Effector memory CD8-positive, alpha-beta T cell (primary cell): ENCODE measurements at regions not wholly inside any gene's neighbourhood (a gene's known extent, or its start where the extent isn't known, plus 50 kb on each side); places are given as distances from the start of the nearest gene placed in this dataset.

Source experiments
- ATAC-seq: fragments of 150-1000 bp; cut with Tn5 transposase; replicated peaks from 2 replicates; pipeline ENCODE4 v1.10.0; 2021; ENCODE audit warnings: mild to moderate bottlenecking, moderate library complexity
- DNase-seq, 3 experiments: peaks; one replicate each; pipeline ENCODE4 v3.0.0; 2021
- H3K27ac Mint-ChIP-seq, 2 donors: one replicate each; pipeline ENCODE4 v1.8.0; 2022; ENCODE audit warnings: mild to moderate bottlenecking in 2 of 2, mixed read lengths in 2 of 2, moderate library complexity in 2 of 2
- H3K27me3 Mint-ChIP-seq, 2 donors: one replicate each; pipeline ENCODE4 v1.8.0; 2022; ENCODE audit warnings: mixed read lengths in 2 of 2
- H3K36me3 Mint-ChIP-seq: one replicate; pipeline ENCODE4 v1.8.0; 2022; ENCODE audit warnings: mild to moderate bottlenecking, moderate library complexity, mixed read lengths; ENCODE audit not compliant: insufficient read depth
- H3K4me1 Mint-ChIP-seq, 2 donors: one replicate each; pipeline ENCODE4 v1.8.0; 2022; ENCODE audit warnings: low read depth in 2 of 2, mixed read lengths in 2 of 2
- H3K4me3 Mint-ChIP-seq, 2 donors: one replicate each; pipeline ENCODE4 v1.8.0; 2022; ENCODE audit warnings: mild to moderate bottlenecking in 2 of 2, mixed read lengths in 2 of 2, moderate library complexity in 2 of 2
- H3K9me3 Mint-ChIP-seq, 2 donors: one replicate each; pipeline ENCODE4 v1.8.0; 2022; ENCODE audit warnings: mixed read lengths in 2 of 2

DNA sequence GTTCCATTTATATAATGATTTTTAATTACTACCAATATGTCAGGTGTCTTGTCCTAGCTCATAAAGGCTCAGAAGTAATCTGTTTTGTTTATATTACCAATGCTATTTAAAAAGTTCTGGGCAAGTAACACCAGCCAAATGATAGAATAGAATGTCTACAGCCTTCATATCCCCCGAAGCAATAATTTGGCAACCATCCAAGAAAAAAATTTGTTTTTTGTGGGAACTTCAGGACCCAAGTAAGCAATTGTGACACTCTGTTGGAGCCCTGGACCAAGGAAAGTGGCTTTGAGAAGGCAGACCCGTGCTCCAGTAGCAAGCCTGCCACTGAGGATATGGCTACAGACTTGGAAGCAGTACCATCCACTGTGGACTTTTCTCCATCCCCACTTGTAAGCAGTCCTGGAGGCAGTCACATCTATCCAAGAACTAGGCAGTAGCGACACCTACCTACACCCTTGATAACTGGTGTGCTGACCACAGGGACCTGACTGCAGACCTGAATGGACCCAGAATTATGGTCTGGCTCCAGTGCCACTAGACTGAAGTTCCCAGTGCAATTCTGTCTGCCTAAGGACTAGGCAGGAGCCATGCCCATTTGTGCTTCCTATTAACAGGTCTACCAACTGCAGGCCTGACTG lies 870.7 kb upstream of the ADGRL2 start:
- no peak for ATAC-seq
- no peak for DNase-seq
- no peaks in the 10 kb centered on the region for H3K27me3 Mint-ChIP-seq
- no peak overlapping the region for H3K27ac Mint-ChIP-seq
- H3K9me3 Mint-ChIP-seq = peaks cover 6 to 37% of the 10 kb centered on the region in 2 donors
- H3K4me1 Mint-ChIP-seq = no peaks in the 10 kb centered on the region
- H3K4me3 Mint-ChIP-seq = no peak overlapping the region
- H3K36me3 Mint-ChIP-seq = no peaks in the 10 kb centered on the region

DNA sequence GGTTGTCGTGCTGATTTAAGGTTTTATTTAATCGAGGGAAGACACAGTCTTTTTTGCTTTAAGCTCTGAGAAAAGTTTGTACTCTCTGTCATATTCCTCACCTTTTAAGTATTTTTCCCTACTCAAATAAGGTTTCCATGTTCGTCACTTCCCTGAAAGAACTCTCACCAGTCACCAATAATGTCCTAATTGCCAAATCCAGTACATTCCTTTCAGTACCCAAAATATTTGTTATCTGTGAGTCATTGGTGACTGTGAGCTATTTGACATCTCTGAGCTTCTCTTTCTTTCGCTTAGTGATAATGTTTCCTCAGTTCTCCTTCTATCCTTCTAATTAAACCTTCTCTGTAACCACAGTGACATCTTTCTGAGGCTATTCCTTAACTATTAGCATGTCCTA lies 874.2 kb upstream of the ADGRL2 start:
- H3K27ac Mint-ChIP-seq = no peak overlapping the region
- no peaks in the 10 kb centered on the region for H3K4me1 Mint-ChIP-seq
- no peaks in the 10 kb centered on the region for H3K36me3 Mint-ChIP-seq
- no peak for ATAC-seq
- H3K9me3 Mint-ChIP-seq = peaks cover 6 to 28% of the 10 kb centered on the region in 2 donors
- DNase-seq = no peak
- no peak overlapping the region for H3K4me3 Mint-ChIP-seq
- no peaks in the 10 kb centered on the region for H3K27me3 Mint-ChIP-seq

DNA sequence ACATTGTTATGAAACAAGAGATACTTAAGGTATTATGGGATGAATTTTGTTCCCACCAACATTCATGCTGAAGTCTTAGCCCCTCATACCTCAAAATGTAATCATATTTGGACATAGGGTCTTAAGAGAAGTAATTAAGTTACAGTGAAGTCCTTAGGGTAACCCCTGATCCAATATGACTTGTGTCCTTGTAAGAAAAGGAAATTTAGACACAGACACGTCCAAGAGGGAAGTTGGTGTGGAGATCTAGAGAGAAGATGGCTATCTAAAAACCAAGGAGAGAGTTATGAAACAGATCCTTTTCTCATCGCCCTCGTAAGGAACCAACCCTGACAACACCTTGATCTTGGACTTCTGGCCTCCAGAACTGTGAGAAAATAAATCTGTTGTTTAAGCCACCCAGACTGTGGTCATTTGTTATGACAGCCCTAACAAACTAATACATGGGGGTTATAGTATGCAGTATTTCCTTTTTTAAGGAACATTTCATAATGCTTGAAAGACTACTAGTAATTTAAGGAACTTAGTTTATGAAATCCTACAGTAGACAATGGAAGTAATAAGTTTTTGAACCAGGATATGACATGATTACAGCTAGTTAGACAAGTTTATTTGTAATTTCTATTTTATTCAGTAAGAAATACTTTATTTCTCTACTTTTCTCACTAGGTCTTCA lies 875.5 kb upstream of the ADGRL2 start:
- H3K4me1 Mint-ChIP-seq = no peaks in the 10 kb centered on the region
- no peaks in the 10 kb centered on the region for H3K36me3 Mint-ChIP-seq
- H3K4me3 Mint-ChIP-seq = no peak overlapping the region
- no peak for DNase-seq
- no peaks in the 10 kb centered on the region for H3K27me3 Mint-ChIP-seq
- H3K9me3 Mint-ChIP-seq = peaks cover 10 to 19% of the 10 kb centered on the region in 2 donors
- H3K27ac Mint-ChIP-seq = no peak overlapping the region
- ATAC-seq = no peak

DNA sequence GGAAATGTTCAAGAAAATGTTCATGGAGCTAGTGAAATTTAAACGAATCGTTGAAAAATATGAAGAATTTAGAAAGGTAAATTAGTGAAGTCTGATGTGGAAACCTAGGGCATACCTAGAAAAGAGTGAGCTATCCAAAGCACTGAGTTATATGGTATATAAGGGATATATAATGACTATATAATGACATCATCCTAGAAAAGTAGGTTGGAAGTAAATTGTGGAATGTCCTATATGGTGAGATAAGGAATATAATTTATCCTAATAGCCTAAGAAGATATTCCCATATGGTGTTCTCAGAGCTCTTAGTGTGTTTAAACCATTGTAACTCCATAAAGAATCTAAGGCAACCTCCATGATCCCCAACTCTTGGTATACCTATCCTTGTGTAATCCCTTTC lies 876.4 kb upstream of the ADGRL2 start:
- ATAC-seq = no peak
- Mint-ChIP-seq H3K27me3 (no peaks in the 10 kb centered on the region), H3K4me3 (no peak overlapping the region), H3K27ac (no peak overlapping the region), H3K9me3 (peaks cover 10 to 19% of the 10 kb centered on the region in 2 donors), H3K36me3 (no peaks in the 10 kb centered on the region), H3K4me1 (no peaks in the 10 kb centered on the region)
- DNase-seq = no peak

DNA sequence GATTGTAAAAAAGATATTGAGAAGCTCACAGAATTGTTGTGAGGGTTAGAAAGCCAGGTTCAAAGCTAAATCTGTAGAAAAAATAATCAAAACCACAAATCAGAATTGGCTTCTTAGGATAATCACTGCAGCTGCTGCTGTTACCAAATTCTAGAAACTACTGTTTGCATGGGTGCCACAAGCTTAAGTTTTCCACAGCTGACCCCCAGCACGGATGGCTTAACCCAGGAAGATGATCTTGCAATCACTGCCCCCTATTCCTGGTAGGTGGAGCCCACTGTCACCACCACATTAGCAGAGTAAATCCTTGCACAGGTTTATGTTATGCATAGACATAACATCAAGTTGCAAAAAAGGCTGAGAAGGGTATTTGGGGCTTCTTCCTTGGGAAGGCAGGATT lies 877.8 kb upstream of the ADGRL2 start:
- Mint-ChIP-seq H3K4me3 (no peak overlapping the region), H3K4me1 (no peaks in the 10 kb centered on the region), H3K27ac (no peak overlapping the region), H3K27me3 (no peaks in the 10 kb centered on the region), H3K36me3 (no peaks in the 10 kb centered on the region), H3K9me3 (peaks cover 10 to 14% of the 10 kb centered on the region in 2 donors)
- no peak for DNase-seq
- no peak for ATAC-seq

DNA sequence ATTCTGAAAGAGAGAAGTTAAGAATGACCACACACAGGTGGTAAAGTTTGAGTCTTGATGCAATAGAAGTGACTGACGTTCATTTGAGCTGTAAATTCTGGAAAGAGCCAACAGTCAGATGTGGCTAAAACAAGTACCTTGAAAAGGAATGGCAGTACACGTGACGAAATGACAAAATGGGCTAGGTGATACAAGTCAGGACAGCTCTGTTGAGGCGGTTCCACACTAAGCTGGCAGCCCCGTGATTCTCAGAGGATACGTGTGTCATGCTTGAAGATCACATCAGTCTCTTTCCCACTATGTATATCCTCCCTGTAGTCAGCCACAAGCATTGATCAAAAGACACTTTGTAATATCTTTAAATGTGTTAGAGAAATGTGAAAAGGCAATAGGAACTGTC lies 881.3 kb upstream of the ADGRL2 start:
- Mint-ChIP-seq H3K4me1 (no peaks in the 10 kb centered on the region), H3K27ac (no peak overlapping the region), H3K4me3 (no peak overlapping the region), H3K9me3 (peaks cover 4 to 6% of the 10 kb centered on the region in 2 donors), H3K36me3 (no peaks in the 10 kb centered on the region), H3K27me3 (no peaks in the 10 kb centered on the region)
- ATAC-seq (no peak), DNase-seq (no peak)

DNA sequence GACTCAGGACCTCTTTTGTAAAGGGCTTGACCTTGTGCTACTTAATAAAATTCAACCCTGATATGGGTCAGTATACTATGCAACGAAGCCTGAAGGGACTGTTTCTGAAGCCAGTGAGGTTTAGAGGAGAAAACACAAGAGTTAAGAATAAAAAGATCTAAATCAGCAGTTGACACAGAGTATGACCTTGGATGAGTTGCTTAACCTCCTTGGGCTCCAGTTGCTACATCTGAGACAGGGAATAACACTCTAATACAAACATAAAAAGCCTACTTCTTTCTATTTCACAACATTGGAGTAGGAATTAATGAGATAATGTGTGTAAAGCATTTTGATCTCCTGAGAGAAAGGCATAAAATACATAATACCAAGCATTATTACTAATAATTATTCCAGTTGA lies 882.4 kb upstream of the ADGRL2 start:
- H3K27ac Mint-ChIP-seq = no peak overlapping the region
- H3K27me3 Mint-ChIP-seq = no peaks in the 10 kb centered on the region
- no peak overlapping the region for H3K4me3 Mint-ChIP-seq
- H3K36me3 Mint-ChIP-seq = no peaks in the 10 kb centered on the region
- H3K9me3 Mint-ChIP-seq = peaks cover 6 to 8% of the 10 kb centered on the region in 2 donors
- ATAC-seq = no peak
- no peak for DNase-seq
- no peaks in the 10 kb centered on the region for H3K4me1 Mint-ChIP-seq

DNA sequence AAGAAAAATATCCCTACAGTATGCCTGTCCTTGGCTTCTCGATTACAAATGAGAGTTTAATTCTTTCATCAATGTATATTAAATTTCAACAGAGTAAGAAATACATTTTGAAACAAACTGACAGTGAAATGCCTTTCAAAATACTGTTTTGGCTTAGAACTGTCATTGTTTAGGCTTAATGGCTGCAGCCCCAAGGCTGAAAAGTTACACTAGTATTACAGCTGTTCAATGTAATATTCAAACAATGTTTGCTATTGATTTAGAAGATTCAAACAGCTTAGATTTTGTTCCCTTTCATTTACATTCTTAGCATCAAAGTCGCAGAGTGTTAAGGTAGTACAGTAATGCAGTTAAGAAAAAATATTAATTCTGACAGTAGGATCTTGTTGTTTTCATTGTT lies 882.9 kb upstream of the ADGRL2 start:
- H3K9me3 Mint-ChIP-seq = peaks cover 6 to 8% of the 10 kb centered on the region in 2 donors
- no peak overlapping the region for H3K27ac Mint-ChIP-seq
- no peaks in the 10 kb centered on the region for H3K4me1 Mint-ChIP-seq
- H3K36me3 Mint-ChIP-seq = no peaks in the 10 kb centered on the region
- DNase-seq (no peak), ATAC-seq (no peak)
- no peaks in the 10 kb centered on the region for H3K27me3 Mint-ChIP-seq
- H3K4me3 Mint-ChIP-seq = no peak overlapping the region

DNA sequence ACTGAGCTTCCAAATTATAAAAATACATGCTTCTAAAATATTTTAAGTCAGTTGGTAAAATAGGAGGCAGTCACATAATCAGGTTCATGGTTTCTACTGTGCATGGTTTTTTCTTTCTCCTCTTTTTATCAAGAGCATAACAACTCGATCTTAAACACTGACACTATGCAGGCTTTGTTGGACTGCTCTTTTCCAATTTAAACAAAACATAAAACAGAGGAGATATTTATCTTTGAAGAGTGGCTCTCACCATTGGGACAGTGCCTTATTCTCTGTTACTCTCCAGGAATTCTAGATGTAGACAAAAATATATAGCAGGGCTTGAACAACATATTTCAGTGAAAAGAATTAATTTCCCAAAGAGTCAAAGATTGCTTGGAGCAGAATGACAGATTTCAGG lies 883.5 kb upstream of the ADGRL2 start:
- DNase-seq (no peak), ATAC-seq (no peak)
- Mint-ChIP-seq H3K27me3 (no peaks in the 10 kb centered on the region), H3K4me1 (no peaks in the 10 kb centered on the region), H3K36me3 (no peaks in the 10 kb centered on the region), H3K9me3 (peaks cover 6 to 8% of the 10 kb centered on the region in 2 donors), H3K27ac (no peak overlapping the region), H3K4me3 (no peak overlapping the region)

DNA sequence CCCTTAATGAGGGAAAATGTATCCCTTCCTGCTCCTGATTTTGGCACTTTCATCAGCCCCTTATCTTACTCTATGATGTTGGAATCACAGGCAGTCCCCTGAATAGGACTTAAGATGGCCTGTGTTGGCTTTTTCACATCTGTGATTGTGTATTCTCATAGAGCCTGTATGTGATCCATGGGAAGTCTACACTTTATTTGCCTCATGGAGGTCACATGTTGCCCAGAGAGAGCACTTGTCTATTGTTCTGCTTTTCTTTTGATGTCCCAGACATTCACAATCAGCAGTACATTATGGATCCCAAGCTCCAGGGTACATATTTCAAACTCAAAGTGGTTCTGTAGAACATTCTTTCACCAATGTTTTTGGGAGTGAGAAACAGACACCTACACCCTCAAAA lies 885.2 kb upstream of the ADGRL2 start:
- no peaks in the 10 kb centered on the region for H3K36me3 Mint-ChIP-seq
- H3K27me3 Mint-ChIP-seq = no peaks in the 10 kb centered on the region
- DNase-seq = no peak

DNA sequence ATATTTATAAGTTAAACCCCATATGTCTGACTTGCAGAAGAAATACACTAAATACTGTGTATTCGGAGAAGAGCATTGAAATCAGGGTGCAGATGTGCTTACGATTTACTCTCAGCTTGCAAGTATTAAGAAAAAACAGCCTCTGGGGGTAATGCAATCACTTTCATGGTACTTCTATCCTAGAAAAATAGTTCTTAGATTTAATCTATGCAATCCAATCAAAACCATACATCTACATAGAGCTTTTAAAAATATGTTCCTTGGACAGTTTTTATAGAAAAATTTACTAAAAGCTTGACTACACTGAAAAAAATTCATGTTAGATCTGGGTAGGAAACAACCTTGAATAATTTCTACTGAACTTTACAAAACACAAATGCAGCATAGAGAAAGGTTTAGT lies 890.3 kb upstream of the ADGRL2 start:
- no peaks in the 10 kb centered on the region for H3K36me3 Mint-ChIP-seq
- H3K27ac Mint-ChIP-seq = no peak overlapping the region
- ATAC-seq (no peak), DNase-seq (no peak)
- H3K27me3 Mint-ChIP-seq = no peaks in the 10 kb centered on the region
- H3K4me3 Mint-ChIP-seq = no peak overlapping the region
- H3K9me3 Mint-ChIP-seq = peaks cover 4 to 13% of the 10 kb centered on the region in 2 donors
- H3K4me1 Mint-ChIP-seq = no peaks in the 10 kb centered on the region

More for the DNA sequence above, 885.2 kb upstream of the ADGRL2 start:
- no peak overlapping the region for H3K4me3 Mint-ChIP-seq
- ATAC-seq = no peak
- peaks cover 5 to 16% of the 10 kb centered on the region in 2 donors for H3K9me3 Mint-ChIP-seq
- no peaks in the 10 kb centered on the region for H3K4me1 Mint-ChIP-seq
- no peak overlapping the region for H3K27ac Mint-ChIP-seq

DNA sequence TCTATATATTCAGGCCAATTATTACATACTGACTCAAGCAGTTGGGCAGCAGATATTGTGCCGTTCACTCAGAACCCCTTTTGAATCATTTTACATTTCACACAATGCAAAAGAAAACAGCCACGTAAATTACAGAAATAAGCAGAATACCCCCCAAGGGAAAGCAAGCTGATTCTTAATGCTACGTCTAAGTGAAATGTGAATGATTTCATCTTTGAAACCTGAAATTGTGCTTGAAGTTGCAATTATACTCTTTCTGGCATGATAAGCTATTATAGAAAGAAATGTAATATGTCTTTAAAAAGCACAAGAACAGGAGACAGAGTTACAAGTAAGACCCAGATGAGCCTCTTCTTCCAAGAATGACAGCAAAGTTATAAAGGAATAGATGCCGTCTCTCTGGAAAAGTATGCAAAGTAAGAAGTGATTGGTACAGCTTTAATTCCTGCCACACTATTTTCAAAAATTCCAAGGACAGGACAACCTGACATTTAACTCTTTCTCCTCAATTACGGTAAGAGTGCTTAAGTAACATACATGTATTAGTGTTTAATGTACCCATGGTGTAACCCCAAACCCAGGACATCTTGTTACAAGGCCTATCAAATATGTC lies 891.5 kb upstream of the ADGRL2 start:
- no peak overlapping the region for H3K4me3 Mint-ChIP-seq
- no peaks in the 10 kb centered on the region for H3K36me3 Mint-ChIP-seq
- peaks cover 4 to 10% of the 10 kb centered on the region in 2 donors for H3K9me3 Mint-ChIP-seq
- no peaks in the 10 kb centered on the region for H3K27me3 Mint-ChIP-seq
- no peak for DNase-seq
- ATAC-seq = no peak
- H3K27ac Mint-ChIP-seq = no peak overlapping the region
- no peaks in the 10 kb centered on the region for H3K4me1 Mint-ChIP-seq

DNA sequence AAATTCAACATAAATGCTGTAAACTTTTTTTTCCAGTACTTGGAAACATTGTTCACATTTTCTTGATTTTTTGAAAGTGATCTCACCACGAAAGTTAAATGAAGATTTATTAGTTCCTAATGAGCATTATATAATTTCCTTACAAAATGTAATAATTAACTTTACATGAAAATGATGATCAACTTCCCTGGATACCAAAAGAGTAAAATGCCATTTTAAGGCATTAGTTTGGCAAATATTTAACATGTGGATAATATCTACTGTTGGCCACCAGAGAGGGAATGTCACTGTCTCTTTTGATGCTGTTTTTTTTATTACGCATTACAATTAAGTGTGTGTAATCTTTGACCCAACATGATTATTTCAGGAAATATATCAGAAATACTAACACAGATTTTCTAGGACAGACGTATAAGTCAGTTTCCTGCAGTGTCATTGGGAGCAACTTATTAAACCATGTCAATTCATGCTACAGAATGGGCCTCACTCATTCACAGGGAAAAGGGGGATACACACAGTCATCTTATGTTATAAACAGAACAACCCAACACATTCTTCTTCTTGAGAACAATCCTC lies 903.9 kb upstream of the ADGRL2 start:
- no peak overlapping the region for H3K27ac Mint-ChIP-seq
- H3K27me3 Mint-ChIP-seq = no peaks in the 10 kb centered on the region

DNA sequence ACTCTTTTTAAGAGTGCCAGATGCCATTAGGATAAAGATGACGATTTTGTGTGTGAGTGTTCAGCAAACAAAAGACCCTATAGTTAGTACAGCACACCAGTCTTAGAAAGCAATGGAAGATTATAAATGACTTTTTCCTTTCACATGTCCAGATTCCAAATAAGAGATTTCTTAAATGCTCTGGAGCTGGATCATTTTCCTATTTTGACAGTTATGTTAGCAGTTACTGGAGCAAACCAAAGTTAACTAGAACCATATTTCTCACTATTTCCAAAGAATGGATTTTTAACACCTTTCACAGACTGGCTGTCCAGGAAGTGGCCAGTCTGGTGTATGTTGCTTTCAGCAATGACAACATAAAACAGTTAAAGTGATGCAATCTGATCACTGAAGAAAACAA lies 905.8 kb upstream of the ADGRL2 start:
- no peaks in the 10 kb centered on the region for H3K27me3 Mint-ChIP-seq
- H3K9me3 Mint-ChIP-seq = peaks cover 7 to 15% of the 10 kb centered on the region in 2 donors
- ATAC-seq = no peak
- no peak overlapping the region for H3K27ac Mint-ChIP-seq
- H3K36me3 Mint-ChIP-seq = no peaks in the 10 kb centered on the region
- no peak overlapping the region for H3K4me3 Mint-ChIP-seq
- DNase-seq = no peak
- no peaks in the 10 kb centered on the region for H3K4me1 Mint-ChIP-seq

More for the DNA sequence above, 903.9 kb upstream of the ADGRL2 start:
- Mint-ChIP-seq H3K4me1 (no peaks in the 10 kb centered on the region), H3K9me3 (peaks cover 7 to 15% of the 10 kb centered on the region in 2 donors), H3K4me3 (no peak overlapping the region), H3K36me3 (no peaks in the 10 kb centered on the region)
- ATAC-seq (no peak), DNase-seq (no peak)
